HepG2 (cell line): ENCODE measurements at regions not wholly inside any gene's neighbourhood (a gene's known extent, or its start where the extent isn't known, plus 50 kb on each side); places are given as distances from the start of the nearest gene placed in this dataset.
A peak's percentile ranks its signal among the peaks of the same experiment; 100 is the strongest.

Source experiments
- ARNT ChIP-seq: fragments of 450-650 bp; IDR thresholded peaks from 2 replicates; pipeline ENCODE4 v1.6.1; 2017
- PHB2 ChIP-seq: fragments of 450-650 bp; IDR thresholded peaks from 2 replicates; pipeline ENCODE4 v1.6.1; 2018; ENCODE audit not compliant: partially characterized antibody
- RAD51 ChIP-seq: fragments of 450-650 bp; IDR thresholded peaks from 2 replicates; pipeline ENCODE4 v1.6.1; 2016; ENCODE audit warnings: borderline replicate concordance
- ZFP36L2 ChIP-seq: sonication (generic); formaldehyde crosslinking; IDR thresholded peaks from 2 replicates; pipeline ENCODE4 v1.4.0; 2020; ENCODE audit warnings: missing genetic modification reagents
- ZNF318 ChIP-seq: sonication (generic); formaldehyde crosslinking; IDR thresholded peaks from 2 replicates; pipeline ENCODE4 v1.4.0; 2020; ENCODE audit warnings: mild to moderate bottlenecking, missing genetic modification reagents
- TF ChIP-seq, protein P1 (sequence below): sonication (generic); formaldehyde crosslinking; conservative IDR thresholded peaks from 2 replicates; pipeline ENCODE4 v1.8.0; 2022; ENCODE audit warnings: missing genetic modification reagents
- TF ChIP-seq, protein P2 (sequence below), 2 experiments: sonication (generic) in 1 of 2; formaldehyde crosslinking in 1 of 2; IDR thresholded peaks; 2 replicates each; pipeline versions ENCODE4 v1.5.1 to v1.6.1; 2011 to 2020; ENCODE audit warnings: borderline replicate concordance in 1 of 2, low read depth in 1 of 2, low read length in 1 of 2, mild to moderate bottlenecking in 1 of 2, missing genetic modification reagents in 1 of 2, moderate library complexity in 1 of 2

DNA sequence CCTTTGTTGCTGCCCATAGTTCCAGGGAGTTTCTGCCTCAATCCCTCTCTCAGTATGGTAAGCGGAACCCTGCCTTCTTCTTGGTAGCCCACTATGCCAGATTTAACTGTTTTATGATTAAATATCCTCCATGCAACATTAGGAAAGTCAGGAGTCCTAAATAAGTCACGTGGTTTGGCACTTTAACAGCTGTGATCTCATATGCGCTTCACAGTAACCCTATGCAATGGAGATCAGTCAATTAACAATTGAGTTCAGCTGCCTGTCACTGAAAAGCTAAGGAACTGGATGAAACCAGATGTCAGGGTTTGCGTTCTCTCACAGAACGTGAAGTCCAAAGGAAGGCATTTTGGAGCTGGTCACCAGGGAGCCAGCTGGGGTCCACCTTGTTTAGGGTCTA lies 81.6 kb downstream of the PSMB1 start (continued):
- TF ChIP-seq ZNF318 (no peak), ARNT (no peak), RAD51 (peak; percentile 74; the same call in 1 of the 2 replicates), PHB2 (no peak), ZFP36L2 (CRISPR knock-in tag) (no peak)
- TF ChIP-seq, protein P1, sequence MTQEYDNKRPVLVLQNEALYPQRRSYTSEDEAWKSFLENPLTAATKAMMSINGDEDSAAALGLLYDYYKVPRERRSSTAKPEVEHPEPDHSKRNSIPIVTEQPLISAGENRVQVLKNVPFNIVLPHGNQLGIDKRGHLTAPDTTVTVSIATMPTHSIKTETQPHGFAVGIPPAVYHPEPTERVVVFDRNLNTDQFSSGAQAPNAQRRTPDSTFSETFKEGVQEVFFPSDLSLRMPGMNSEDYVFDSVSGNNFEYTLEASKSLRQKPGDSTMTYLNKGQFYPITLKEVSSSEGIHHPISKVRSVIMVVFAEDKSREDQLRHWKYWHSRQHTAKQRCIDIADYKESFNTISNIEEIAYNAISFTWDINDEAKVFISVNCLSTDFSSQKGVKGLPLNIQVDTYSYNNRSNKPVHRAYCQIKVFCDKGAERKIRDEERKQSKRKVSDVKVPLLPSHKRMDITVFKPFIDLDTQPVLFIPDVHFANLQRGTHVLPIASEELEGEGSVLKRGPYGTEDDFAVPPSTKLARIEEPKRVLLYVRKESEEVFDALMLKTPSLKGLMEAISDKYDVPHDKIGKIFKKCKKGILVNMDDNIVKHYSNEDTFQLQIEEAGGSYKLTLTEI, result no peak
- TF ChIP-seq, protein P2, sequence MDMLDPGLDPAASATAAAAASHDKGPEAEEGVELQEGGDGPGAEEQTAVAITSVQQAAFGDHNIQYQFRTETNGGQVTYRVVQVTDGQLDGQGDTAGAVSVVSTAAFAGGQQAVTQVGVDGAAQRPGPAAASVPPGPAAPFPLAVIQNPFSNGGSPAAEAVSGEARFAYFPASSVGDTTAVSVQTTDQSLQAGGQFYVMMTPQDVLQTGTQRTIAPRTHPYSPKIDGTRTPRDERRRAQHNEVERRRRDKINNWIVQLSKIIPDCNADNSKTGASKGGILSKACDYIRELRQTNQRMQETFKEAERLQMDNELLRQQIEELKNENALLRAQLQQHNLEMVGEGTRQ (IDR thresholded peaks at IDR 0.05; ENCODE audit: low read depth, low read length), result peak; percentile 32; the same call in 1 of the 2 replicates
- TF ChIP-seq, protein P2 (CRISPR knock-in tag; IDR thresholded peaks at IDR 0.05; ENCODE audit: borderline replicate concordance), result no peak
